Endothelial cell of umbilical vein (primary cell): ENCODE measurements at regions not wholly inside any gene's neighbourhood (a gene's known extent, or its start where the extent isn't known, plus 50 kb on each side); places are given as distances from the start of the nearest gene placed in this dataset.

ENCODE experiments used
- FOS ChIP-seq: IDR thresholded peaks from 2 replicates; pipeline ENCODE4 v1.6.1; 2011; ENCODE audit warnings: mild to moderate bottlenecking, low read length, moderate library complexity, borderline replicate concordance; ENCODE audit not compliant: insufficient read depth
- GATA2 ChIP-seq: IDR thresholded peaks from 2 replicates; pipeline ENCODE4 v1.7.0; 2011; ENCODE audit warnings: low read depth, mild to moderate bottlenecking, moderate library complexity, mixed read lengths, low read length; ENCODE audit not compliant: insufficient read length, insufficient read depth
- POLR2A ChIP-seq: IDR thresholded peaks from 2 replicates; pipeline ENCODE4 v1.6.1; 2012; ENCODE audit warnings: low read depth, mild to moderate bottlenecking, control low read depth, low read length
- POLR2AphosphoS5 ChIP-seq: IDR thresholded peaks from 2 replicates; pipeline ENCODE4 v1.6.1; 2012; ENCODE audit warnings: low read depth, mild to moderate bottlenecking, control low read depth, low read length, moderate library complexity; ENCODE audit not compliant: insufficient read depth
- TF ChIP-seq, protein P1 (sequence below), 2 donors: IDR thresholded peaks; 1 replicate in 1 of 2; 2 replicates in 1 of 2; pipeline ENCODE4 v1.5.1; 2011; ENCODE audit warnings: low read length in 2 of 2, mild to moderate bottlenecking in 2 of 2, moderate library complexity in 2 of 2, control low read depth in 1 of 2, inconsistent platforms in 1 of 2, low read depth in 1 of 2; ENCODE audit not compliant: insufficient read depth in 1 of 2; ENCODE audit errors: extremely low read depth in 1 of 2

- TF ChIP-seq, protein P1, sequence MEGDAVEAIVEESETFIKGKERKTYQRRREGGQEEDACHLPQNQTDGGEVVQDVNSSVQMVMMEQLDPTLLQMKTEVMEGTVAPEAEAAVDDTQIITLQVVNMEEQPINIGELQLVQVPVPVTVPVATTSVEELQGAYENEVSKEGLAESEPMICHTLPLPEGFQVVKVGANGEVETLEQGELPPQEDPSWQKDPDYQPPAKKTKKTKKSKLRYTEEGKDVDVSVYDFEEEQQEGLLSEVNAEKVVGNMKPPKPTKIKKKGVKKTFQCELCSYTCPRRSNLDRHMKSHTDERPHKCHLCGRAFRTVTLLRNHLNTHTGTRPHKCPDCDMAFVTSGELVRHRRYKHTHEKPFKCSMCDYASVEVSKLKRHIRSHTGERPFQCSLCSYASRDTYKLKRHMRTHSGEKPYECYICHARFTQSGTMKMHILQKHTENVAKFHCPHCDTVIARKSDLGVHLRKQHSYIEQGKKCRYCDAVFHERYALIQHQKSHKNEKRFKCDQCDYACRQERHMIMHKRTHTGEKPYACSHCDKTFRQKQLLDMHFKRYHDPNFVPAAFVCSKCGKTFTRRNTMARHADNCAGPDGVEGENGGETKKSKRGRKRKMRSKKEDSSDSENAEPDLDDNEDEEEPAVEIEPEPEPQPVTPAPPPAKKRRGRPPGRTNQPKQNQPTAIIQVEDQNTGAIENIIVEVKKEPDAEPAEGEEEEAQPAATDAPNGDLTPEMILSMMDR (IDR thresholded peaks at IDR 0.05; ENCODE audit: extremely low read depth in 1 of 2, insufficient read depth in 1 of 2, low read depth in 1 of 2, low read length in 2 of 2) = no peak
- no peak for TF ChIP-seq GATA2
- TF ChIP-seq POLR2A = no peak
- no peak for TF ChIP-seq POLR2AphosphoS5
- TF ChIP-seq FOS = no peak
Observed at GRCh38 chr17:62134397-62134796, 69.3 kb upstream of the MED13 start.
